ENCODE measurements at regions not wholly inside any gene's neighbourhood (a gene's known extent, or its start where the extent isn't known, plus 50 kb on each side); places are given as distances from the start of the nearest gene placed in this dataset.
"Not testable (repeated sequence)": the region's sequence is repeated elsewhere in the genome, so short reads cannot be mapped to it uniquely, and the experiment has no call there.

- 61% methylated on average over 1 of the region's 1 CpG for WGBS
- Histone ChIP-seq H3K4me3 (ENCODE audit: low read depth in 1 of 3, low read length in 3 of 3) (no peak overlapping the region), H3K9me3 (ENCODE audit: control insufficient read depth in 4 of 4, low read length in 3 of 4) (no peaks in the 10 kb centered on the region), H3K9ac (ENCODE audit: low read depth in 1 of 2, low read length in 2 of 2) (no peak overlapping the region), H3K27ac (ENCODE audit: low read depth in 1 of 2, low read length in 2 of 2) (no peak overlapping the region), H3K4me1 (ENCODE audit: control insufficient read depth in 4 of 4, insufficient read depth in 4 of 4, low read length in 3 of 4) (no peaks in the 10 kb centered on the region), H3K36me3 (ENCODE audit: control insufficient read depth in 4 of 4, insufficient read depth in 3 of 4, low read depth in 1 of 4, low read length in 3 of 4) (no peaks in the 10 kb centered on the region), H3K27me3 (ENCODE audit: control insufficient read depth in 4 of 4, insufficient read depth in 4 of 4, low read length in 3 of 4) (peaks cover 0 to 6% (median 0%) of the 10 kb centered on the region in 4 donors)
- DNase-seq (ENCODE audit: low spot score) = no peak
- TF ChIP-seq NR2F2 (IDR thresholded peaks at IDR 0.05) = no peak
- TF ChIP-seq EGR1 (IDR thresholded peaks at IDR 0.05; ENCODE audit: low read depth in 2 of 2) = no peak
- TF ChIP-seq TAF1 (conservative IDR thresholded peaks at IDR 0.05) = no peak
- no peak for TF ChIP-seq SP1 (IDR thresholded peaks at IDR 0.05)
- TF ChIP-seq MAX (IDR thresholded peaks at IDR 0.05) = no peak
- TF ChIP-seq ZBTB33 (IDR thresholded peaks at IDR 0.05) = no peak
- no peak for TF ChIP-seq RXRA (IDR thresholded peaks at IDR 0.05)
- no peak for TF ChIP-seq REST (IDR thresholded peaks at IDR 0.05)
- TF ChIP-seq HNF4G (IDR thresholded peaks at IDR 0.05) = no peak
Observed at GRCh38 chrX:10992110-10992509, 119.0 kb upstream of the HCCS start.

- not testable (repeated sequence) for H3K27ac ChIP-seq (ENCODE audit: low read depth in 1 of 2, low read length in 2 of 2); H3K4me1 ChIP-seq (ENCODE audit: control insufficient read depth in 4 of 4, insufficient read depth in 4 of 4, low read length in 3 of 4); H3K36me3 ChIP-seq (ENCODE audit: control insufficient read depth in 4 of 4, insufficient read depth in 3 of 4, low read depth in 1 of 4, low read length in 3 of 4); H3K9me3 ChIP-seq (ENCODE audit: control insufficient read depth in 4 of 4, low read length in 3 of 4); H3K27me3 ChIP-seq (ENCODE audit: control insufficient read depth in 4 of 4, insufficient read depth in 4 of 4, low read length in 3 of 4); H3K4me3 ChIP-seq (ENCODE audit: low read depth in 1 of 3, low read length in 3 of 3); DNase-seq (ENCODE audit: low spot score); H3K9ac ChIP-seq (ENCODE audit: low read depth in 1 of 2, low read length in 2 of 2)
- WGBS = 90% methylated on average over 6 of the region's 9 CpGs
Observed at GRCh38 chrX:11007076-11007475, 104.1 kb upstream of the HCCS start.

GRCh38 chrX:11010476-11010875, 100.7 kb upstream of the HCCS start:
- Histone ChIP-seq H3K36me3 (ENCODE audit: control insufficient read depth in 4 of 4, insufficient read depth in 3 of 4, low read depth in 1 of 4, low read length in 3 of 4) (no peaks in the 10 kb centered on the region), H3K4me3 (ENCODE audit: low read depth in 1 of 3, low read length in 3 of 3) (no peak overlapping the region), H3K4me1 (ENCODE audit: control insufficient read depth in 4 of 4, insufficient read depth in 4 of 4, low read length in 3 of 4) (no peaks in the 10 kb centered on the region), H3K27me3 (ENCODE audit: control insufficient read depth in 4 of 4, insufficient read depth in 4 of 4, low read length in 3 of 4) (no peaks in the 10 kb centered on the region), H3K27ac (ENCODE audit: low read depth in 1 of 2, low read length in 2 of 2) (no peak overlapping the region), H3K9ac (ENCODE audit: low read depth in 1 of 2, low read length in 2 of 2) (no peak overlapping the region), H3K9me3 (ENCODE audit: control insufficient read depth in 4 of 4, low read length in 3 of 4) (no peaks in the 10 kb centered on the region)
- no peak for DNase-seq (ENCODE audit: low spot score)
- 98% methylated on average over 1 of the region's 1 CpG for WGBS
- TF ChIP-seq FOXA1 (IDR thresholded peaks at IDR 0.05) (no peak), MAX (IDR thresholded peaks at IDR 0.05) (no peak), FOXA2 (IDR thresholded peaks at IDR 0.05) (no peak), YY1 (IDR thresholded peaks at IDR 0.05) (no peak), ATF3 (IDR thresholded peaks at IDR 0.05) (no peak), HNF4G (IDR thresholded peaks at IDR 0.05) (no peak), SP1 (IDR thresholded peaks at IDR 0.05) (no peak), NR2F2 (IDR thresholded peaks at IDR 0.05) (no peak), GABPA (IDR thresholded peaks at IDR 0.05 in 1 of 2, conservative IDR thresholded peaks at IDR 0.05 in 1 of 2) (no peak), EGR1 (IDR thresholded peaks at IDR 0.05; ENCODE audit: low read depth in 2 of 2) (no peak), JUND (IDR thresholded peaks at IDR 0.05) (no peak), ZBTB33 (IDR thresholded peaks at IDR 0.05) (no peak), REST (IDR thresholded peaks at IDR 0.05) (no peak), TAF1 (conservative IDR thresholded peaks at IDR 0.05) (no peak), RAD21 (IDR thresholded peaks at IDR 0.05) (no peak)
